HG03025 (cell line): ENCODE measurements at regions not wholly inside any gene's neighbourhood (a gene's known extent, or its start where the extent isn't known, plus 50 kb on each side); places are given as distances from the start of the nearest gene placed in this dataset.

Experiments
- ATAC-seq: cut with Tn5 transposase; IDR thresholded peaks from one replicate; pipeline ENCODE4 v1.9.1; 2021; ENCODE audit warnings: mild to moderate bottlenecking, moderate library complexity; ENCODE audit not compliant: unreplicated experiment, low FRiP score

- peak; percentile 10 for ATAC-seq
Observed at GRCh38 chr3:42013691-42014457, 52.0 kb upstream of the ULK4 start.

- ATAC-seq, result peak; percentile 71
Observed at GRCh38 chr3:42012935-42013690, 51.2 kb upstream of the ULK4 start.

- peak; percentile 17 for ATAC-seq
Observed at GRCh38 chr3:42012383-42012934, 50.6 kb upstream of the ULK4 start.
